HK-2 (cell line): ENCODE measurements at regions not wholly inside any gene's neighbourhood (a gene's known extent, or its start where the extent isn't known, plus 50 kb on each side); places are given as distances from the start of the nearest gene placed in this dataset.

Experiments used
- DNase-seq: peaks from one replicate; pipeline ENCODE4 v3.0.0-alpha.2; 2018; ENCODE audit not compliant: unreplicated experiment

DNA sequence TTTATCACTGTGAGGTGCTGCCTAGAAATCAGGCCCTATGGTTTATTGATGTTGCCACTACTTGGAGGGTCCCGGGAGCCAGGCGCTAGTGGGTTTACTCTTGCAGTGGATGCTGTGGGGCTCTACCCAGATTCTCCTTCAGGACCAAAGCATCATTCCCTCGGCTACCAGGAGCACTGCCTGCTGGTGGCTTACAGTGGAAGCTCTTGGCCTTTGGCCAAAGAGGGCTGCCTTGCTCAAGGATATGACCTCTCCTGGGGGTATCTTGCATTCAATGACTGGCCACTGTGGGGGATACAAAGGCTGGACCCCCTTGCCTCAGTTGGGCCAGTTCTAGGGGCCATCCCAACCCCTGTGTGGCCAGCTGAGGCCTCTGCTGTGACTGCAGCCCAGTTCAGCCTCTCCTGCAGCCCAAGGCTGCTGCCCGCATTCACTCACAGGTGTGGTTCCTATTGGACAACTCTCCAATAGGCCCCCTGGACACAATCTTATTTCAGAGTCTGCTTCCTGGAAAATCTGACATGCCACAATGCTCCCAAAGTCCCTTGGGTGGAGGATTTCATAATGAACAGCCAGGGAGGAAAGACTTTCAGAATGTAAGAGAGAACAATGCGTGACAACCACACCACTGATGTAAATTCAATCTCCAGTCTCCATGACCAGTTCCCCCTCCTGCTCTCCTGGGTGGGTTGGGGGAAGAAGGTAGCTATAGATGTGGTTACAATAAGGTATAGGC, 196.3 kb downstream of the SNX10 start:
- no peak for DNase-seq

GRCh38 chr7:26489391-26489790, 197.7 kb downstream of the SNX10 start:
- DNase-seq = no peak

DNA sequence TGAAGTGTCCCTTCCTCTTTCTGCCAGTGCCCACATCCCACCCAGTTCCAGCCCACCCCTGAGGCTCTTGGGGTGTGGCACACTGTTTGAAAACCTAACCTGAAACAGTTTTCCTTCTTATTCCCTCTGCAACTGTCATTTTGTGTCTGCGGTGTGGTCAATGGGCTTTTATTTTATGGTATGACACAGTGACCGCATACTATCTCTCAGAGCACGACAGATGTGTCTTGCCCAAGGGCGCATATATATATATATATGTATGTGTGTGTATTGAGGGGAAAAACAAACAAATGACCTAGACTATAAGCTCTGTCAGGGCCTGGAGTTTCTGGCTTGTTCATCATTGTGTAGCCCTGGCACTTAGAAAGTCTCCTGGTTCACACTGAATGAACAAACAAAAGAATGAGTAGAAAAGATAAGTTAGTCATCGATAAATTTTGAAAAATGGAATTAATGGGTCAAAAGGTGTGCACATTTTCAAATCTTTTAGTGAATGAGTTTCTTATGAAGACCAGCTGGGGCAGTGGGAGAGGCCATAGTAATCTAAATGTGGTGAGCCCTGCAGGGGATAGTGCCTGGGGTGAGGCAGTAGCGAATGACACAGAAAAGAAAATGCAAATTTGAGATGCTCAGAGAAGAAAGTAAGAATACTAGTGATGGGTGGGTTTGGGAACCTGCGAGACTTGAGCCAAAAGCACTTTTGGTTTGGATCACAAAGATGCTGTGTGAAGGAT, 198.4 kb downstream of the SNX10 start:
- no peak for DNase-seq

GRCh38 chr7:26490640-26491624, 199.3 kb downstream of the SNX10 start:
- DNase-seq = no peak

GRCh38 chr7:26492816-26493215, 201.2 kb downstream of the SNX10 start:
- no peak for DNase-seq

GRCh38 chr7:26493737-26494428, 202.2 kb downstream of the SNX10 start:
- no peak for DNase-seq

DNA sequence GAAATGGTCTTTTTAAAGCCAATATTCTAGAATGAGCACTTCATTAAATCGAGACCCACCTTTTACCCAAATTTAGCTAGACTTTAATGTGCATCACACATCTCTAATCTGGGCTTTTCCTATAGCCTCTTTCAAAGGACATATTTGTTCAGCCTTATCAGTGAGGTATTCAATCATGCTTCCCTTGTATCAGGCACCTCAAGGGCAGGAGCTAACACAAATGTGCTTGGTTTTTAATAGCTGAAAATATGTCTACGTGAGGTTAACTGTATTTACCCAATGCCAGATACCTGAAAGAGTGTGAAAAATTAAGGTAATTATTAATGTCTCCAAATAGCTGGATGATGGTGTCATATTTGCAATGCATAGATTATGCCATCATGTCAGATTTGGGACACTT, 203.9 kb downstream of the SNX10 start:
- no peak for DNase-seq

DNA sequence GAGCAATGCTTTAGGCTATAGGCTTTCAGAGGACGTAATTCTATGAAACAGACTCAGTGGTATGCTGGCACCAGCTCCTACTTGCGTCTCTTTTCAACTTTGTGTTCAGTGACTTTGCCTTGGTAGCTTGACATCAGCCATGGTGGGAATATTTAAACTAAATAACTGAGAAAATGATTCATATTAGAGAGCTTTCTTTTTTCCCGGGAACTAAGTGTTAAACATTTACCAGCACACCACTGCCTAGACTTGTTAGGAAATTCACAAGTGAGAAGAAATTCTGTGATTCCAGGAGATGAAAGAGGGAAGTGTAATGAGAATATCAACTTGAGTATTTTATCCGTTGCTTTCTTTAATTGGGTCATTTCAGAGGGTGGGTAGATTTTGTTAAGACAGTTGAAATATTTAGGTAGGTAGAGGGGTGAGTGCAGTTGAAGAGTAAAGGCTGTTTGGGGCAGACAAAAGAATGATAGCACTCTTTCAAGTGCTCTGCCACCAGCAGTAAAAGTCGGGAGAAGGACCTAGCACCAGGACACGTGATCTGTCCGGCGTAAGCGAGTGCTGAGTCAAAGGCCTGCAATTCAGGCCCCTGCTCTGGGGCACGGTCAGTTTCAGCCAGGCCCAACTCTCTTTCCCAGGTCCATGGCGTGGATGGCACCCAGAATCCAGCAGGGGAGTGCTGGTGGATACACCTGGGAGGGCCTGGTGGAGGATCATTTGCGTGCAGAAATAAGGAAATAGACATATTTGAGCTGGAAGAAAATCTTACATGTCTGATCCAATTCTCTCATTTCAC, 206.3 kb downstream of the SNX10 start:
- peak; percentile 62 for DNase-seq

- DNase-seq = no peak
Observed at GRCh38 chr7:26499315-26499897, 207.7 kb downstream of the SNX10 start.

- no peak for DNase-seq
Observed at GRCh38 chr7:26500749-26501352, 209.2 kb downstream of the SNX10 start.

DNA sequence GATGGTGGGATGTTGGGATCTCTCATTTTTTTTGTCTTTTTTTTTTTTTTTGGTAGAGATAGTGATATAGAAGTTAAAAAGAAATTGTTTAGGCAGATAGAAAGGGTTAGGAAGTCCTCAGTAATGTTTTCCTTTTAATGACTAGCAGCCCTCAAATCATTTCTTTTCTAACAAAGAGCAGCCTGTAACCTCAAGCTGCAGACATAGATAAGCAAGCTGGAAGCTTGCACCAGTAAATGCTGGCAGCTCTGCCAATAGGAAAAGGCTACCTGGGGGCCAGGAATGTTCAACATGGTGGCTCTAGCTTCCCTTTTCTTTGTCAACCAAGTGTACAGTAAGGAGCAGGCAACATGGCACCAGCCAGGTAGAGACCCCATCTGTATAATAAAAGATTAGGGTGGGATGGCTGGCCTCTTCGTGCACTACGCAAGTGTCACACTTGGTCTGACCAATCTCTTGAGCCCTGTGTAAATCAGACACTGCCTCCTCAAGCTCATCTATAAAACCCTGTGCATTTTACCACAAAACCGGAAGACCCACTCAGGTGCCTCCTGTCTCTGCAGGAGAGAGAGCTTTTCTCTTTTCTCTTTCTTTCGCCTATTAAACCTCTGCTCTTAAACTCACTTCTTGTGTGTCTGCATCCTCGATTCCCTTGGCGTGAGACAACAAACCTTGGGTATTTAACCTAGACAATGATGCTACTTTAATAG, 212.9 kb downstream of the SNX10 start:
- no peak for DNase-seq

- no peak for DNase-seq
Observed at GRCh38 chr7:26506196-26506595, 214.5 kb downstream of the SNX10 start.

GRCh38 chr7:26507108-26507987, 215.7 kb downstream of the SNX10 start:
- DNase-seq = no peak

- no peak for DNase-seq
Observed at GRCh38 chr7:26508481-26508880, 216.8 kb downstream of the SNX10 start.

DNA sequence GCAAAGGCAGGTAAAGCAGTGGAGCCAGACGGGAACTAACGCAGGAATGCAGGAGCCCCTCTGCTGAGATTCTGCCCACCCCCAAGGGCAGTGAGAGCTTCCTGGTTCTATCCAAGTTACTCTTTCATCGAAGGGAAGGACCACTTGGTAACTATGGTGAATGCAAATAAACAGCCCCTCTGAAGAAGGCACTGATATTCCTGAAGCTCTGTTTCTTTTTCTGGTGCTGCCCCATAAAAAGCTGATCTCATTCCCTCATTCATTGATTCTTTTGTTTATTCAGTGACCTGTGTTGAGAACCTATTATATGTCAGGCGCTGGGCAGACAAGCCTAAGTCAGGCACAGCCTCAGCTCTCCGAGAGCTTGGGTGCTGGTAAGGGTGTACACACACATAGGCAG, 217.3 kb downstream of the SNX10 start:
- DNase-seq = no peak

DNA sequence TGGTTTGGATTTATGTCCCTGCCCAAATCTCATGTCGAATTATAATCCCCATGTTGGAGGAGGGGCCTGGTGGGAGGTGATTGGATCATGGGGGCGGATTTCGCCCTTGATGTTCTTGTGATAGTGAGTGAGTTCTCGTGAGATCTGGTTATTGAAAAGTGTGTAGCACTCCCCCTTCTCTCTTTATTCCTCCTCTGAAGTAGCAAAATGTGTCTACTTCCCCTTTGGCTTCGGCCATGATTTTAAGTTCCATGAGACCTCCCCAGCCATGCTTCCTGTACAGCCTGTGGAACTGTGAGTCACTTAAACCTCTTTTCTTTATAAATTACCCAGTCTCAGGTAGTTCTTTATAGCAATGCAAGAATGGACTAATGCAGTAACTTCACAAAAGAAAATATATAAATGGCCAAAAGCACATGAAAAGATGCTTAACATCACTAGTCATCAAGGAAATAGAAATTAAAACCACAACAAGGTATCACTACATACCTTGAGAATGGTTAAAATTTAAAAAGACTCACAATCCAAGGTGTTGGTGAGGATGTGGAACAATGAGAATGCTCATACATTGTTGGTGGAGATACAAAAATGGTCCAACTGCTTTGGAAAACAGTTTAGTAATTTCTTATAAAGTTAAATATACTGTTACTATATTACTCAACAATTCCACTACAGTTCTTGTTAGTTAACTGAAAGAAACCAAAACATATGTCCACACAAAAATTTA, 218.7 kb downstream of the SNX10 start:
- no peak for DNase-seq

DNA sequence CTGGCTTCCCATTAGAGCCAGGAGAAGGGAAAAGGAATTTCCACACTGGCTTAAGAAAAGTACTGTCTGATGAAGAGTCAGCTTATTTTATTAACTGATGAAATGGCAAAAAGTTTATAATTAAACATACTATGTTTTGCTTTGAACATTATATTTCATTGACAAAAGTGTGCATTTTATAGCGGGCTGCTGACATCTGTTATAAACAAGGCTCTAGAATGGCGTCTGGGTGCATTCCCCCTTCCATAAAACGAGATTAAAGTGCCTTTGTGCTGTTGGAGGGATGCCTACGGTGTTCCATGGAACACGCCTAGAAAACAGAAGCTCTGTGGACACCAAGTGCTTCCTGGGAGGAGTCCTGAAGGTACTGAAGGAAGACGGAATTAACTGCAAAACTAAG, 220.2 kb downstream of the SNX10 start:
- DNase-seq = no peak

GRCh38 chr7:26512737-26513136, 221.1 kb downstream of the SNX10 start:
- DNase-seq = no peak
